HEK293 (cell line): ENCODE measurements at regions not wholly inside any gene's neighbourhood (a gene's known extent, or its start where the extent isn't known, plus 50 kb on each side); places are given as distances from the start of the nearest gene placed in this dataset.

Source experiments
- CTCF ChIA-PET: fragments of 350-600 bp; formaldehyde crosslinking; extraction: SDS; loops from one replicate; lab custom pipeline; 2021; ENCODE audit warnings: antibody characterized with exemption; lab: Yijun Ruan, JAX
- POLR2A ChIA-PET: fragments of 300-600 bp; formaldehyde crosslinking; extraction: SDS; loops from one replicate; lab custom pipeline; 2020; ENCODE audit warnings: antibody characterized with exemption, inconsistent platforms; lab: Yijun Ruan, JAX
- H3K27ac ChIP-seq: fragments of 200-500 bp; sonication (Bioruptor generic); 2 replicates; pipeline ENCODE4 v1.5.1; 2014; ENCODE audit warnings: low read depth, low read length, control low read depth, inconsistent platforms; ENCODE audit errors: extremely low read depth
- H3K36me3 ChIP-seq, 2 experiments: fragments of 200-500 bp in 1 of 2; sonication (Bioruptor generic) in 1 of 2; 1 replicate in 1 of 2; 2 replicates in 1 of 2; pipeline ENCODE4 v1.5.1; 2014 to 2017; ENCODE audit warnings: inconsistent platforms in 2 of 2, low read length in 2 of 2; ENCODE audit not compliant: control insufficient read depth in 2 of 2, insufficient read depth in 1 of 2
- H3K4me1 ChIP-seq: fragments of 200-500 bp; sonication (Bioruptor generic); 2 replicates; pipeline ENCODE4 v1.5.1; 2014; ENCODE audit warnings: mild to moderate bottlenecking, low read length, inconsistent platforms; ENCODE audit not compliant: control insufficient read depth, insufficient read depth
- H3K4me3 ChIP-seq: 2 replicates; pipeline ENCODE4 v1.5.1; 2011; ENCODE audit warnings: low read depth, mild to moderate bottlenecking, control low read depth, low read length, moderate library complexity
- H3K9me3 ChIP-seq: fragments of 200-500 bp; sonication (Bioruptor generic); 2 replicates; pipeline ENCODE4 v1.5.1; 2014; ENCODE audit warnings: low read depth, low read length, inconsistent platforms; ENCODE audit not compliant: control insufficient read depth, insufficient read depth
- BCL6B ChIP-seq: fragments of 450-650 bp; formaldehyde crosslinking; IDR thresholded peaks from 2 replicates; pipeline ENCODE4 v1.5.1; 2017; ENCODE audit warnings: missing biosample characterization, missing genetic modification characterization
- KLF7 ChIP-seq: fragments of 450-650 bp; formaldehyde crosslinking; IDR thresholded peaks from 2 replicates; pipeline ENCODE4 v1.5.1; 2016; ENCODE audit warnings: missing biosample characterization, missing genetic modification characterization, borderline replicate concordance
- MEIS1 ChIP-seq: sonication (generic); formaldehyde crosslinking; IDR thresholded peaks from 2 replicates; pipeline ENCODE4 v1.8.1; 2022; ENCODE audit warnings: missing genetic modification reagents, mild to moderate bottlenecking, borderline replicate concordance
- OVOL3 ChIP-seq: fragments of 450-650 bp; formaldehyde crosslinking; IDR thresholded peaks from 2 replicates; pipeline ENCODE4 v1.5.1; 2016; ENCODE audit warnings: missing biosample characterization, missing genetic modification characterization
- RBAK ChIP-seq: fragments of 450-650 bp; formaldehyde crosslinking; IDR thresholded peaks from 2 replicates; pipeline ENCODE4 v1.5.1; 2016; ENCODE audit warnings: missing biosample characterization, missing genetic modification characterization
- SP3 ChIP-seq: fragments of 450-650 bp; formaldehyde crosslinking; IDR thresholded peaks from 2 replicates; pipeline ENCODE4 v1.5.1; 2016; ENCODE audit warnings: missing biosample characterization, missing genetic modification characterization
- ZBTB26 ChIP-seq: fragments of 450-650 bp; formaldehyde crosslinking; optimal IDR thresholded peaks from 2 replicates; pipeline ENCODE3; 2016; ENCODE audit warnings: missing biosample characterization, mild to moderate bottlenecking, missing genetic modification characterization
- ZNF146 ChIP-seq: fragments of 450-650 bp; formaldehyde crosslinking; IDR thresholded peaks from 2 replicates; pipeline ENCODE4 v1.5.1; 2016; ENCODE audit warnings: missing biosample characterization, missing genetic modification characterization
- ZNF221 ChIP-seq: fragments of 450-650 bp; formaldehyde crosslinking; IDR thresholded peaks from 2 replicates; pipeline ENCODE4 v1.5.1; 2017; ENCODE audit warnings: missing biosample characterization, missing genetic modification characterization, borderline replicate concordance
- ZNF26 ChIP-seq: fragments of 450-650 bp; formaldehyde crosslinking; IDR thresholded peaks from 2 replicates; pipeline ENCODE4 v1.5.1; 2016; ENCODE audit warnings: missing biosample characterization, missing genetic modification characterization
- ZNF274 ChIP-seq, 2 experiments: fragments of 200-500 bp in 1 of 2; fragments of 450-650 bp in 1 of 2; sonication (Bioruptor generic) in 1 of 2; formaldehyde crosslinking in 1 of 2; IDR thresholded peaks; 2 replicates each; pipeline versions ENCODE4 v1.5.1 to v1.6.1; 2014 to 2016; ENCODE audit warnings: borderline replicate concordance in 1 of 2, inconsistent platforms in 1 of 2, low read length in 1 of 2, missing biosample characterization in 1 of 2, missing genetic modification characterization in 1 of 2
- ZNF621 ChIP-seq: fragments of 450-650 bp; formaldehyde crosslinking; IDR thresholded peaks from 2 replicates; pipeline ENCODE4 v1.5.1; 2017; ENCODE audit warnings: missing biosample characterization, missing genetic modification characterization
- ZNF624 ChIP-seq: fragments of 450-650 bp; formaldehyde crosslinking; IDR thresholded peaks from 2 replicates; pipeline ENCODE4 v1.5.1; 2017; ENCODE audit warnings: missing biosample characterization, missing genetic modification characterization
- ZNF629 ChIP-seq: fragments of 450-650 bp; formaldehyde crosslinking; IDR thresholded peaks from 2 replicates; pipeline ENCODE4 v1.5.1; 2017; ENCODE audit warnings: missing biosample characterization, missing genetic modification characterization
- ZNF660 ChIP-seq: fragments of 450-650 bp; IDR thresholded peaks from 2 replicates; pipeline ENCODE4 v1.5.1; 2018; ENCODE audit warnings: missing biosample characterization, mild to moderate bottlenecking, missing genetic modification characterization
- ZNF776 ChIP-seq: fragments of 450-650 bp; formaldehyde crosslinking; IDR thresholded peaks from 2 replicates; pipeline ENCODE4 v1.5.0; 2017; ENCODE audit warnings: missing biosample characterization, missing genetic modification characterization, borderline replicate concordance
- ZSCAN18 ChIP-seq: fragments of 450-650 bp; formaldehyde crosslinking; IDR thresholded peaks from 2 replicates; pipeline ENCODE4 v1.5.1; 2016; ENCODE audit warnings: missing biosample characterization, missing genetic modification characterization
- TF ChIP-seq, protein P1 (sequence below): fragments of 450-650 bp; formaldehyde crosslinking; IDR thresholded peaks from 2 replicates; pipeline ENCODE4 v1.5.0; 2017; ENCODE audit warnings: missing biosample characterization, missing genetic modification characterization, borderline replicate concordance

DNA sequence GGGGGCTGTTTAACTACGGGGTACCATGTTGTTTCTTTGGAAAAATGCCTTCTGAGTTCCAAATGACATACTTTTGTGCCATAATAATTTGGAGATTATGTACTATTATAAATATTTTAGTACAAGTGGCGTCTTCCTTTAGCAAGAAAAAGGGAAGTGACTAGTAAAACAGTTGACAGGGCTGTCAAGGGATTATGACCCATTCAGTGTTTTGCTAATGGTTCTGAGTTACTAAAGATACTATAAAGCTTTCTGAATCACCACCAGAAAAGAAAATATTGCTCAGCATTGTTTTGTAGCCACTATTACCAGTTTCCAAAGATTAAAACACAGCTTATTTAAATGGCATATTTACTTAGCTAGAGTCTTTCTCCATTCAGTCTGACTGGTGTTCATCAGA lies 334.9 kb downstream of the SNAPC1 start (continued):
- TF ChIP-seq, protein P1, sequence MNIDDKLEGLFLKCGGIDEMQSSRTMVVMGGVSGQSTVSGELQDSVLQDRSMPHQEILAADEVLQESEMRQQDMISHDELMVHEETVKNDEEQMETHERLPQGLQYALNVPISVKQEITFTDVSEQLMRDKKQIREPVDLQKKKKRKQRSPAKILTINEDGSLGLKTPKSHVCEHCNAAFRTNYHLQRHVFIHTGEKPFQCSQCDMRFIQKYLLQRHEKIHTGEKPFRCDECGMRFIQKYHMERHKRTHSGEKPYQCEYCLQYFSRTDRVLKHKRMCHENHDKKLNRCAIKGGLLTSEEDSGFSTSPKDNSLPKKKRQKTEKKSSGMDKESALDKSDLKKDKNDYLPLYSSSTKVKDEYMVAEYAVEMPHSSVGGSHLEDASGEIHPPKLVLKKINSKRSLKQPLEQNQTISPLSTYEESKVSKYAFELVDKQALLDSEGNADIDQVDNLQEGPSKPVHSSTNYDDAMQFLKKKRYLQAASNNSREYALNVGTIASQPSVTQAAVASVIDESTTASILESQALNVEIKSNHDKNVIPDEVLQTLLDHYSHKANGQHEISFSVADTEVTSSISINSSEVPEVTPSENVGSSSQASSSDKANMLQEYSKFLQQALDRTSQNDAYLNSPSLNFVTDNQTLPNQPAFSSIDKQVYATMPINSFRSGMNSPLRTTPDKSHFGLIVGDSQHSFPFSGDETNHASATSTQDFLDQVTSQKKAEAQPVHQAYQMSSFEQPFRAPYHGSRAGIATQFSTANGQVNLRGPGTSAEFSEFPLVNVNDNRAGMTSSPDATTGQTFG (tag by site-specific recombination) = no peak
- TF ChIP-seq SP3 (tag by site-specific recombination) (no peak), RBAK (no peak), ZNF26 (tag by site-specific recombination) (no peak), KLF7 (tag by site-specific recombination) (no peak), ZNF624 (no peak), ZNF274 (IDR thresholded peaks at IDR 0.05; ENCODE audit: low read length) (no peak), ZNF274 (tag by site-specific recombination; IDR thresholded peaks at IDR 0.05; ENCODE audit: borderline replicate concordance) (no peak), ZNF621 (tag by site-specific recombination) (no peak), ZNF660 (tag by site-specific recombination) (no peak), ZSCAN18 (no peak), ZNF221 (tag by site-specific recombination) (no peak), ZNF776 (no peak), ZNF629 (tag by site-specific recombination) (no peak)

DNA sequence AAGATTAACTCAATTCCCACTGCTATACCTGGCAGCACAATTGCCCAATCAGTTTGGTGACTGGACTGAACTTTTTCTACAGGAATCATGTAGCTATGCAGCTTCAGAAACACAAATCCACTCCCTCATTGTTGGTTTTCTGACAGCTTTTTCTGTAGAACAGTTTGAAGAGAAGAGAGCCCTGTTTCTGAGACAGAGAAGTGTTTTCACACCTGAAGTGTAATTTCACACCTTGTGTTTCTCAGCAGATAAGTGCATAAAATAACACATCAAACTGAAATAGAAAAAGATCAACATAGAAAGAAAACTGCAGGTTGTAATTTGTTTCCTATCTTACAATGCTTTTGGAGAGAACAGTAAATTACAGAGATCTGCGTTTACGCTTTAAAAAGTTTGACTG lies 335.6 kb downstream of the SNAPC1 start:
- ChIA-PET POLR2A (no interaction called here), CTCF (interaction anchor here (0.9 kb wide), 1 partner anchor 16 kb away, joined by 3 read pairs; no protein-coding TSS in a partner anchor)

More for the DNA sequence above, 335.6 kb downstream of the SNAPC1 start:
- H3K36me3 ChIP-seq = no peaks in the 10 kb centered on the region
- H3K4me3 ChIP-seq = no peak overlapping the region
- TF ChIP-seq OVOL3 (tag by site-specific recombination) = no peak
- no peak for TF ChIP-seq ZBTB26 (tag by site-specific recombination)
- no peak for TF ChIP-seq BCL6B (tag by site-specific recombination)
- no peak for TF ChIP-seq MEIS1 (CRISPR knock-in tag)
- TF ChIP-seq ZNF146 (tag by site-specific recombination) = no peak
- TF ChIP-seq KLF7 (tag by site-specific recombination) = no peak
- H3K27ac ChIP-seq = no peak overlapping the region
- no peaks in the 10 kb centered on the region for H3K4me1 ChIP-seq
- no peaks in the 10 kb centered on the region for H3K9me3 ChIP-seq
